CD4-positive, alpha-beta T cell treated with Interleukin-10 for 1 hour (primary cell): ENCODE measurements at regions not wholly inside any gene's neighbourhood (a gene's known extent, or its start where the extent isn't known, plus 50 kb on each side); places are given as distances from the start of the nearest gene placed in this dataset.
"Not testable (repeated sequence)": the region's sequence is repeated elsewhere in the genome, so short reads cannot be mapped to it uniquely, and the experiment has no call there.

Experiments
- DNase-seq: peaks from one replicate; pipeline ENCODE4 v3.0.0-alpha.2; 2020

GRCh38 chr7:156378806-156379205 lies 261.8 kb upstream of the RNF32 start:
- DNase-seq, result no peak

GRCh38 chr7:156376317-156376716 lies 264.3 kb upstream of the RNF32 start:
- no peak for DNase-seq

GRCh38 chr7:156374335-156374734 lies 266.2 kb upstream of the RNF32 start:
- DNase-seq, result no peak

- not testable (repeated sequence) for DNase-seq
These were observed 270.6 kb upstream of the RNF32 start for GRCh38 chr7:156369929-156370328.

DNA sequence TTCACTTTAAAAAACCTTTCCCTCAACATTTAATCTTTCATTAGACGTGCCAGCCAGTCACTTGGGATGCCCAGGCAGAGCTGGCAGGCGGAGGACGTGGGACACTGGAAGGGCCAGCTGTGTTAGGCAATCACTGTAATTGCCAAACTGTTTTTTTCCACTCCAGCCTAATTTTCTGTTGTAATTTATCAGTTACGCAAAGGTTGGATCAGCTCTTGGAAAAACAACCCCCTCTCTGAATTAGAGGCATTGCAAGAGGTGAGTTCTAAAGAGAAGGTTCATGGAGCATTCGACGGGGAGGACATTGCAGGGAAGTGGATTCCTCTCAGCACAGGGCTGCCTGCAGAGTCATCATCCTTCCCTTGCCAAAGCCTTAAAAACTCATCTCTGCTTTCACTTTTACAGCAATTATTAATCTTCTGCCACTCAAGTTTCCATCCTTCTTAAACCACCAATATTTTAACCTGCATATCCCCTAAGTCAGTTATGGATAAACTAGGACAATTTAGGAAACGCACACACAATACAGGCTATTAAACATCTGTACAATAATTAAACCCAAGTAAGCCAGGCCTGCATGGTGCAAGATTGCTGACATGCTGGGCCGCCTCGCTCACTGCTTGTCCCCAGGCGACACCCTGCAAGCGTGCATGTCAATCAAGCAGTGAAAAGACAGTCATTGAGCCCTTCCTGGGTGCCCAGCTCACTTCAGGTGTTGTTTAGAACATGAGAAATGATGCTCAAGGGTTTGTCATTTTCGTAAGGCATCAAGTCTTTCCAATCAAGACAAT lies 272.3 kb upstream of the RNF32 start:
- no peak for DNase-seq

GRCh38 chr7:156363751-156364150 lies 276.8 kb upstream of the RNF32 start:
- no peak for DNase-seq

- DNase-seq, result no peak
These were observed 279.7 kb upstream of the RNF32 start for GRCh38 chr7:156360835-156361234.

DNA sequence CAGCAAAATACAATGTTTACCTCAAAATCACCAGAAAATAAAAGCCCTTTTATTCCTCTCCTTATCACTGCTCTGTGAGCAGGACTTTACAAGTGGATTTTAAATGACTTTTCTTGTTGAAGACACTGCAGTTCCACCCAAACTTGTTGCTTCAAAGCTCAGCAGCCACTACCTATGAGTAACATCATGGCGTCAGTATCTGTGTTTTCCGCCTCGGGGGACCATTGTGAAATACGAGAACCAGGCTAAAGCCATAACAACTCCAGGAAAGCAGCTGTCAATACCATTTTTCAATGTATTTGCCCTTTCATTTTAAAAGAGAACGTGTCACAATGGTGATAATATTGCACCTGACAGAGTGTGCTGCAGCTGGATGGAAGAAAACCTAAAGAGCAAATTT lies 284.0 kb upstream of the RNF32 start:
- no peak for DNase-seq

DNA sequence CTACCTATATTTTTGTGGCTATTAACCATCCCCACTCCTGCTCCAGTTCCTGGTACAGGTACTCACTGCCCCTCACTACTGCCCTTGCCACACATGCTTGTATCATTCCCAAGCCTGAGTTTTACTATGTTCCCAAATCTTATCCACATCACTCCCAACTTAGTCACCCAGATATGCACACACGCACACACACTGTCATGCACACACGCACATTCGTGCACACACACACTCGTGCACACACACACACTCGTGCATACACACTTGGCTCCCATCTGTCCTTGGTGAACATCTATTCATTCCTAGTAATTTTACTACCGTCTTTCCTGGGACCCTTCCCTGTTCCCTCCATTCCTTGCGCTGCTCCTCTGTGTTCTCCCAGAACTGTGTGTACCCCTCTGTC lies 287.2 kb upstream of the RNF32 start:
- no peak for DNase-seq

DNA sequence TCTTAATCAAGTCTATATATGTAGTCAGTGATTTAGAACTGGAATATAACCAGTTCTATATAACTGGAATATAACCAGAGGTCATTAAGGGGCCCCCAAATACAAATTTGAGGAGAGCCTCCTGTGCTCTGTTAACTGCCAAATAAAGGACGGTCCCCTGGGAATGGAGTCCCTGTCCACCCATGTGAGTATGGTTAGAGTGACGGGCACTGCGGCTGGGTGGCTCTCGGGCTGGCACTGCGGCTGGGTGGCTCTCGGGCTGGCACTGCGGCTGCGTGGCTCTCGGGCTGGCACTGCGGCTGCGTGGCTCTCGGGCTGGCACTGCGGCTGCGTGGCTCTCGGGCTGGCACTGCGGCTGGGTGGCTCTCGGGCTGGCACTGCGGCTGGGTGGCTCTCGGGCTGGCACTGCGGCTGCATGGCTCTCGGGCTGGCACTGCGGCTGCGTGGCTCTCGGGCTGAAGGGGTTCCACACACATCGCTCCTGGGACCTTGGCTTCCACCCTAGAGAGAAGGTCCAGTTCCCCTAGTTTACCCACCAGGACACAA lies 292.8 kb upstream of the RNF32 start:
- DNase-seq, result not testable (repeated sequence)

DNA sequence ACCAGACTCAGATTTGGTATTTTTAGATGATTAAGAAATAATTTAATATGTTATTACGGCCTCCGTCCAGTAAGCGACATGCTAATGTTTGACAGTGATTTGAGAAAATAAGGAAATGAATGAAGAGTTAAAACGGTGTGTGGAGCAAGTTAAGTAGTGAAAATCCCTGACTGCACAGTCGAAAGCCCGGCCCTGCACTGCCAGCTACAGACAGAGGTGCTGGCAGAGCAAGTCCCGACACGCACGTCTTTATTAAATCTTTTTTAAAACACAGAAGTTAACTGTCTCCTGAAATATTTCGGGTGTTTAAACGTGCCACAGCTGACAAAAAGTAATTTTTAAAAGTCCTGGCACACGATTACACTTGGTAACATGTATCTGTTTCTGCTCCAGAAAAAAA lies 293.4 kb upstream of the RNF32 start:
- DNase-seq, result no peak

- no peak for DNase-seq
These were observed 296.0 kb upstream of the RNF32 start for GRCh38 chr7:156344595-156344994.

DNA sequence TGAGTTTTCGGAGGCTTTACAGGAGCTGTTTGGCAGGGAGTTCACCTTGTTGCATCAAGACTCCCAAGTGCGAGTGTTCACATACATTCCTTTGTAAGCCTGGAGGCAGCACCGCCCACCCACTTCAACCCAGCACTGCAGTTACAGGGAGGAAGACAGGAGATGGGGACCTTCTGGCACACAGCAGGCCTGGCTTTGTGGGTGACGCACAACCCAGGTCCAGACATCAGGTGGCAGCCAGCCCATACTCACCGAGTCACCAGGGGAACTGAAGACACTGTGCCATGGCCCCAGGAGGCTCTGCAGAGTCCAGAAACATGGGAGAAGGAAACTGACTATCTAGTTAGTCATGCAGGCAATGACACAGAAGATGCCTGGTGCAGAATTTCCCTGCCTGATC lies 305.9 kb upstream of the RNF32 start:
- DNase-seq, result no peak

DNA sequence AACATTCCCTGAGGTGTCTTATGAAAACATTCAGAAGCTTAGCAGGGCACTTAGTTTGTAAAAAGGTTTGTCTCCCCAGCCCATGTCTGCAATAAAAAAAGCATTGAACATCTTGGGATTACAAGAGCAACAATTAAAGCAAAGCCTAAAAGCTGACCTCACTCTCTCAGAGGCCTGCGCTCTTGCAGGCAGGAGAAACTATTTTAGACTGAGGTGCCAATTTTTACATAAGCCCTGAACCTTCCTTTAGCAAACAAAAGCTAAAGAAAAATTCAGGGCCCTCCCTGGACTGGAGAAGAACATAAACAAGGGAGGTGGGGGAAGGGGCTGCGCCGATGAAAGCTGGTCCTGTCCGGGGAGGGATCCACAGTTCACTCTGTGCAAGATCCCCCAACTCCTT lies 312.7 kb upstream of the RNF32 start:
- DNase-seq, result no peak

DNA sequence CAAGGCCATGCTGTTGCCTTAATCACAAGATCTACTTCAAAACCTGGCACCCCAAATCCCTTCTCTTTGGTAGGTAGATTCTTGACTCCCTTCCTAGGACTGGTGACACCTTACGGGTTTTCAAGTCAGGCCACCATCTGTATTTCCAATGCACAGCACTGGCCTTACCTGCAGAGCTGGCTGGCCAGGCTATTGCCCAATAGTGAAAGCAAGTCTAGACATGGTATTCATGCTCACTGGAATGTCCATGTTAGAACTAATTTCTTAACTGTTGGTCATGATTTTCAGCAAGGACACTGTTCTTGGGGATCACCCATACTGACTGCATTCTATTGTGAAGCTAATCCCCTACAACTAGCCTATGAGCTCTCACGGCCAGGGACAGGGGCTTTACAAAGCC lies 313.1 kb upstream of the RNF32 start:
- DNase-seq, result no peak

DNA sequence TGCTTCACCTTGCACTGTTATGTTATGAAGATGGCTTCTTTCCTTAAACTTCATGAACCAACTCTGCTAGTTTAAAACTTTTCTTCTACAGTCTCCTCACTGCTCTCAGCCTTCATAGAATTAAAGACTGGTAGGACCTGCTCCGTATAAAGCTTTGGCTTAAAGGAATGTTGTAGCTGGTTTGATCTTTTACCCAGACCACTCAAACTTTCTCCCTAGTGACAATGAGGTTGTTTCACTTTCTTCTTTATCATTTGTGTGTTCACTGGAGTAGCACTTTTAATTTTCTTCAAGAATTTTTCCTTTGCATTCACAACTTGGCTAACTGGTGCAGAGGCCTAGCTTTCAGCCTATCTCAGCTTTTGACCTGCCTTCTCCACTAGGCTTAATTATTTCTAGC lies 316.4 kb upstream of the RNF32 start:
- DNase-seq, result no peak

GRCh38 chr7:156321430-156321829 lies 319.1 kb upstream of the RNF32 start:
- not testable (repeated sequence) for DNase-seq

GRCh38 chr7:156318926-156319325 lies 321.6 kb upstream of the RNF32 start:
- no peak for DNase-seq

DNA sequence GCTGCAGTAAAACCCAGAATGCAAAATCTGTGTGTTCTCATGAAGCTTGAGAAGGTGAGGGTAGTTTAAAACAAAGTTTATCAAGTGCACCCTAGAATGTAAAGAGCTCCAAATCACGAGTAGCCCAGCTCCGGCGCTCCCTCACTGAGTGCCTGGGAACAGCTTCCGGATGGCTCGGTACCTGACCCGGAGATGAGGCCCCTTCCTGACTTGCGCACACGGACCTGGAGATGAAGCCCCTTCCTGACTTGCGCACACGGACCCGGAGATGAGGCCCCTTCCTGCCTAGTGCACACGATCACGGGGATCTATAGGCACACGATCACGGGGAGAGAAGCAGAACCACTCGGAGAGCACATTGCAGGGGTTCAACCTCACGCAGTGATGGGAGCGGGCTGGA lies 322.1 kb upstream of the RNF32 start:
- no peak for DNase-seq

GRCh38 chr7:156309016-156309620 lies 331.5 kb upstream of the RNF32 start:
- DNase-seq, result no peak

- no peak for DNase-seq
These were observed 333.4 kb upstream of the RNF32 start for GRCh38 chr7:156307193-156307592.

DNA sequence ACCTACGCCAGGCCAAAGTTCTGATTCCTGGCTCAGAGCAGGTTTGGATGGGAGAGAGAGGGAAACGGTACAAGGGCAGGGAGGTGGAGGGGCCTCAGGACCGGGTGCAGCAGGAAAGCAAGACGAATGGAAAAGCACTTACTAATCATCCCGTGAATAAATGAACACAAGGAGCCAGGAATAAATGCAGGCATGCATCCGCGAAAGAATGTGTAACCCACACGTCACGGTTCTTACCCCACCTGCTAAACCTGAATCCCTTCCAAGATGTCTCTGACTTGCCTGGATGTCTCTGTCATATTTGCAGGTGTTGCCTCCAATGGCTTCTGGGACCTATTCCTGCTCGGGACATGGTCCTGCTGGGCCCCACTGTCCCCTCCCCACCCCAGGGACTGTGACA lies 335.2 kb upstream of the RNF32 start:
- DNase-seq, result no peak

DNA sequence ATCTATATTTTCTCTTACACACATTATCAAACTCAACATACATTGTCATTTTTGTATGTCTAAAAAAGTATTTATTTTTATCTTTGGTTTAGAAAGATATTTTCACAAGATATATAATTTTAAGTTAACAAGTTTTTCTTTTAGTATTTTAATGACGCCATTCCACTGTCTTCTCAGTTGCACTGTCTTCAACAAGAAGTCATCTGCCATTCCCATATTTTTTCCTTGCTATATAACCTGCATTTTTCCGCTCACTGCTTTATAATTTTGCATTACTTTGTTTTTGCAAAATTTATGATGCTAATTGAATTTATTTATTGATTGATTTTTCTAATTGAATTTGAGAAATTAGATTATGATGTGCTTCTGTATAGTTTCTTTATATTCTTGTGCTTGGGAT lies 357.8 kb upstream of the RNF32 start:
- DNase-seq, result no peak

DNA sequence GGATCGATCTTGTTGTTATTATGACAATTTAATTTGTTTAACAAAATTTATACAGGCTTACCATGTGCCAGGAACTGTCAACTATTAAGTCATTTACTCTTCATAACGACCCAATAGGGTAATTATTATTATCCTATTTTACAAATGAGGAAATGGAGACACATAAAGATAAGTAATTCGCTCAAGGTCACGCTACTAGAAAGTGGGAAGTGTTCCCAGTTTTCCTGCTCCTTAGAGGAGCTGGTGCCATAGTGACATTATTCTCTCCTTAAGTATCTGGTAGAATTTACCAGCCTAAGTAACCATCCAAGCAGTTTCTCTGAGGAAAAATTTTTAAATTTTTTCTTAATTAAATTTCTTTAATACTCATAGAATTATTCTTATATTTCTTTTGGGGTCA lies 360.9 kb upstream of the RNF32 start:
- no peak for DNase-seq

GRCh38 chr7:156275292-156275691 lies 365.3 kb upstream of the RNF32 start:
- no peak for DNase-seq
